Omental fat pad (tissue), 3 donors: ENCODE measurements at regions not wholly inside any gene's neighbourhood (a gene's known extent, or its start where the extent isn't known, plus 50 kb on each side); places are given as distances from the start of the nearest gene placed in this dataset.
"Not testable (repeated sequence)": the region's sequence is repeated elsewhere in the genome, so short reads cannot be mapped to it uniquely, and the experiment has no call there.

Experiments used
- ATAC-seq: fragments of 150-250 bp; one replicate; pipeline ENCODE4 v1.9.1; 2016; ENCODE audit warnings: mild to moderate bottlenecking, moderate library complexity; ENCODE audit not compliant: low FRiP score
- DNase-seq: peaks from one replicate; pipeline ENCODE4 v3.0.0-alpha.2; 2019; ENCODE audit warnings: low spot score
- CTCF ChIP-seq, 3 donors: fragments of 450-650 bp; IDR thresholded peaks; one replicate each; pipeline ENCODE4 v1.5.1; 2016 to 2017; ENCODE audit warnings: antibody characterized with exemption in 3 of 3, mild to moderate bottlenecking in 3 of 3, moderate library complexity in 2 of 3

DNA sequence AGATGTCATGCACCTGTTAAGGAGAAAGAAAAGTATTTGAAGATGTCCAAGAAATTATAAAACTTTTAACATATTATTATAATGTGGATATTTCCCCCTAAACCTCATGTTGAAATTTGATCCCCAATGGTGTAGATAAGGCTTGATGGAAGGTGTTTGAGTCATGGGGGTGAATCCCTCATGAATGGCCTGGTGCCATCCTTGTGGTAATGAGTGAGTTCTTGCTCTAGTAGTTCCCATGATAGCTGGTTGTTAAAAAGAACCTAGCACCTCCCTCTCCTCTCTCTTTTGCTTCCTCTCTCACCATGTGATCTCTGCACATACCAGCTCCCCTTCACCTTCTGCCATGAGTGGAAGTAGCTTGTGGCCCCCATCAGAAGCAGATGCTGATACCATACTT, 176.6 kb upstream of the NR3C2 start:
- ATAC-seq: no peak

GRCh38 chr4:148608968-148609367, 166.8 kb upstream of the NR3C2 start:
- no peak for DNase-seq
- TF ChIP-seq CTCF (IDR thresholded peaks at IDR 0.05): no peak
- ATAC-seq: no peak

More for the DNA sequence above, 176.6 kb upstream of the NR3C2 start:
- TF ChIP-seq CTCF (IDR thresholded peaks at IDR 0.05): no peak
- no peak for DNase-seq

- ATAC-seq, DNase-seq: not testable (repeated sequence)
Observed at GRCh38 chr4:148598418-148599207, 156.4 kb upstream of the NR3C2 start.

DNA sequence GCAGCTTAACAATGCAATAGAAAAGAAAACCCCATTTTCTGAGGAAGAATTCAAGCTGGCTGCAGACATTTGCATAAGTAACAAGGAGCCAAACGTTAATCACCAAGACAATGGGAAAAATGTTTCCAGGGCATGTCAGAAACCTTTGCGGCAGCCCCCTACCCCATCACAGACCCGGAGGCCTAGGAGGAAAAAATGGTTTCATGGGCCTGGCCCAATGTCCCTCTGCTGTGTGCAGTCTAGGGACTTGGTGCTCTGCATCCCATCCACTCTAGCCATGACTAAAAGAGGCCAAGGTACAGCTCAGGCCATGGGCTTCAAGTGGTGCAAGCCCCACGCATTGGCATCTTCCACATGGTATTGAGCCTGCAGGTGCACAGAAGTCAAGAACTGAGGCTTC, 147.0 kb upstream of the NR3C2 start:
- TF ChIP-seq CTCF (IDR thresholded peaks at IDR 0.05): no peak
- DNase-seq: no peak

GRCh38 chr4:148575577-148575976, 133.4 kb upstream of the NR3C2 start:
- DNase-seq (no peak), ATAC-seq (no peak)
- TF ChIP-seq CTCF (IDR thresholded peaks at IDR 0.05): no peak

More for the DNA sequence above, 147.0 kb upstream of the NR3C2 start:
- no peak for ATAC-seq

DNA sequence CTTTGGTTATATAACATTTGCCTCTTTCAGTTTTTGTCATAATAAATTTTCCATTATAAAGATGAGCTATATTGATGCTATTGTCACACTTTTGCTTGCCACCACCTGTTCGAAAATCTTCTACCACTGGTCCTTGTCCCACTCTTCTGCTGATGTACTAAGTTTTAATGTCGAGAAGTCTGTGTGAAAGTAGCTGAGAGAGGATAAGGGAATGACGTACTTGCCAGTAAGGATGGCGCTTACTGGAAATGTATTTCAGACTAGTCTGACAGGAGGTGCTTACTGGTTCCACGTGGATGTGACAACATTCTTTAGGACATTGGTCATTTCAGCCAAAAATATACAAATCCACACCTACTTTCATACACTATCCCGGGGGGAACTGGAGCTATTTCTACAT, 132.7 kb upstream of the NR3C2 start:
- no peak for DNase-seq
- ATAC-seq: no peak
- no peak for TF ChIP-seq CTCF (IDR thresholded peaks at IDR 0.05)

DNA sequence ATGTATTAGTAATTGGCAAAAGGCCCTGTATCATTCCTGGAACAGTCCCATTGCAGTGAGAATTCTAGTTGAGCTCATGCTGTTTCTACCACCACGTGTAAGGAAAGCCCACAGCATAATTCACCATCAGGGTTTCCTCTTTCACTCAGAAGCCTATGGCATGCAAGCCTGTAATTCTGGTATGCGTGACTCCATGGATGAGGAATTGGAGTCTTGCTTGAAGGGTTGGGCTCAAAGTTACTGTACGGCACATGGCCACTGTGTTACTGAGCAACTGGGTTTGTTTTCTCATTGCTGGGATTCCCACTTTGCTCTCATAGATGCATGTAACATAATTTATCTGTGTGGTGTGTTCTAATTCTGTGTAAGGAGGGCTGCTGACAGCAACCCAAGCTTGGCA, 132.3 kb upstream of the NR3C2 start:
- DNase-seq (no peak), ATAC-seq (no peak)
- TF ChIP-seq CTCF (IDR thresholded peaks at IDR 0.05): no peak
